GM10248 (cell line): ENCODE measurements at regions not wholly inside any gene's neighbourhood (a gene's known extent, or its start where the extent isn't known, plus 50 kb on each side); places are given as distances from the start of the nearest gene placed in this dataset.

ENCODE experiments used
- CTCF ChIA-PET: fragments of 300-600 bp; sonication (Branson Sonifier 250); formaldehyde crosslinking; extraction: SDS; loops from one replicate; lab custom pipeline; 2021; ENCODE audit warnings: antibody characterized with exemption; lab: Yijun Ruan, JAX
- POLR2A ChIA-PET: fragments of 350-650 bp; sonication (Branson Sonifier 250); formaldehyde crosslinking; extraction: SDS; loops from one replicate; lab custom pipeline; 2020; ENCODE audit warnings: antibody characterized with exemption; lab: Yijun Ruan, JAX
- DNase-seq: peaks from one replicate; pipeline ENCODE4 v3.0.0; 2012; ENCODE audit errors: extremely low spot score
- CTCF ChIP-seq: IDR thresholded peaks from 2 replicates; pipeline ENCODE4 v1.5.1; 2012; ENCODE audit warnings: mild to moderate bottlenecking, low read depth; ENCODE audit errors: extremely low read depth, missing control alignments, control extremely low read depth

- ChIA-PET CTCF (no interaction called here), POLR2A (no interaction called here)
- no peak for TF ChIP-seq CTCF
- no peak for DNase-seq
Measured at GRCh38 chr11:106420686-106421085, 343.2 kb downstream of the AASDHPPT start.

GRCh38 chr11:106421676-106422292 lies 344.3 kb downstream of the AASDHPPT start:
- no peak for TF ChIP-seq CTCF
- CTCF ChIA-PET: no interaction called here
- POLR2A ChIA-PET: no interaction called here
- DNase-seq: no peak

- DNase-seq: no peak
- no peak for TF ChIP-seq CTCF
- CTCF ChIA-PET: no interaction called here
- POLR2A ChIA-PET: no interaction called here
Measured at GRCh38 chr11:106422583-106422982, 345.1 kb downstream of the AASDHPPT start.

GRCh38 chr11:106424111-106424510 lies 346.6 kb downstream of the AASDHPPT start:
- ChIA-PET POLR2A (no interaction called here), CTCF (interaction anchor here (1.0 kb wide), 1 partner anchor 17 kb away, joined by 3 read pairs; no protein-coding TSS in a partner anchor)
- no peak for DNase-seq
- no peak for TF ChIP-seq CTCF

- POLR2A ChIA-PET: no interaction called here
- no peak for TF ChIP-seq CTCF
- no peak for DNase-seq
- CTCF ChIA-PET: no interaction called here
Measured at GRCh38 chr11:106425819-106426218, 348.4 kb downstream of the AASDHPPT start.

- no peak for TF ChIP-seq CTCF
- ChIA-PET CTCF (no interaction called here), POLR2A (no interaction called here)
- DNase-seq: no peak
Measured at GRCh38 chr11:106426696-106427095, 349.2 kb downstream of the AASDHPPT start.
